Caco-2 (cell line): ENCODE measurements at regions not wholly inside any gene's neighbourhood (a gene's known extent, or its start where the extent isn't known, plus 50 kb on each side); places are given as distances from the start of the nearest gene placed in this dataset.

Experiments used
- BruUV-seq: library from RNA; stranded (reverse); fragments of 400-500 nt; replicated peaks from 2 replicates; lab custom pipeline; 2021; lab: Mats Ljungman, UMichigan
- CTCF ChIA-PET: fragments of 300-600 bp; sonication (Branson Sonifier 250); formaldehyde crosslinking; loops from one replicate; lab custom pipeline; 2022; ENCODE audit warnings: antibody characterized with exemption; lab: Charles Lee
- POLR2A ChIA-PET: fragments of 300-600 bp; sonication (Branson Sonifier 250); formaldehyde crosslinking; loops from one replicate; lab custom pipeline; 2022; ENCODE audit warnings: antibody characterized with exemption; lab: Charles Lee
- DNase-seq, 2 experiments: peaks; one replicate each; pipeline versions ENCODE4 v3.0.0 to v3.0.0-alpha.2; 2020 to 2022
- H3K27me3 ChIP-seq: replicated peaks from 2 replicates; pipeline ENCODE4 v1.6.0; 2011; ENCODE audit warnings: low read length; ENCODE audit not compliant: control insufficient read depth, insufficient read depth
- H3K36me3 ChIP-seq: 2 replicates; pipeline ENCODE4 v1.5.1; 2011; ENCODE audit warnings: low read length; ENCODE audit not compliant: control insufficient read depth, insufficient read depth
- H3K4me1 ChIP-seq: fragments of 250-450 bp; sonication (Bioruptor Pico); 2 replicates; pipeline ENCODE4 v1.5.1; 2020; ENCODE audit warnings: mild to moderate bottlenecking
- H3K4me3 ChIP-seq: 2 replicates; pipeline ENCODE4 v1.5.1; 2011; ENCODE audit warnings: low read depth, mild to moderate bottlenecking, control low read depth, low read length
- H3K9me3 ChIP-seq: fragments of 250-450 bp; sonication (Bioruptor Pico); 2 replicates; pipeline ENCODE4 v1.5.1; 2020; ENCODE audit warnings: mild to moderate bottlenecking, moderate library complexity
- H3K27ac Mint-ChIP-seq: one replicate; pipeline ENCODE4 v1.8.0; 2022; ENCODE audit warnings: mixed read lengths; ENCODE audit not compliant: unreplicated experiment
- H3K27me3 Mint-ChIP-seq: one replicate; pipeline ENCODE4 v1.8.0; 2022; ENCODE audit warnings: mixed read lengths; ENCODE audit not compliant: insufficient read depth, unreplicated experiment
- H3K36me3 Mint-ChIP-seq: one replicate; pipeline ENCODE4 v1.8.0; 2022; ENCODE audit warnings: mild to moderate bottlenecking, mixed read lengths; ENCODE audit not compliant: insufficient read depth, unreplicated experiment
- H3K4me1 Mint-ChIP-seq: one replicate; pipeline ENCODE4 v1.8.0; 2022; ENCODE audit warnings: low read depth, mixed read lengths; ENCODE audit not compliant: unreplicated experiment
- H3K4me3 Mint-ChIP-seq: one replicate; pipeline ENCODE4 v1.8.0; 2022; ENCODE audit warnings: mild to moderate bottlenecking, moderate library complexity, mixed read lengths; ENCODE audit not compliant: unreplicated experiment
- H3K9me3 Mint-ChIP-seq: one replicate; pipeline ENCODE4 v1.8.0; 2022; ENCODE audit warnings: mixed read lengths; ENCODE audit not compliant: unreplicated experiment
- CTCF ChIP-seq, 2 experiments: fragments of 200-600 bp in 1 of 2; IDR thresholded peaks; 1 replicate in 1 of 2; 2 replicates in 1 of 2; pipeline versions ENCODE4 v1.5.1 to v1.8.0; 2011 to 2022; ENCODE audit warnings: antibody characterized with exemption in 1 of 2, control low read depth in 1 of 2, inconsistent platforms in 1 of 2, low read depth in 1 of 2, low read length in 1 of 2, mild to moderate bottlenecking in 1 of 2, moderate library complexity in 1 of 2; ENCODE audit not compliant: insufficient read depth in 1 of 2, severe bottlenecking in 1 of 2, unreplicated experiment in 1 of 2
- intact Hi-C: fragments of 100-400 bp; cut with micrococcal nuclease; formaldehyde crosslinking; loops from one replicate; pipeline ENCODE4 v1.10.0; 2022; ENCODE audit not compliant: unreplicated experiment

GRCh38 chr17:71142333-71142732 lies 973.0 kb downstream of the KCNJ2 start:
- BruUV-seq, result no TSS peak
- CTCF ChIA-PET, result no interaction called here

GRCh38 chr17:71145486-71145885 lies 975.3 kb upstream of the SOX9 start:
- no peak for TF ChIP-seq CTCF (IDR thresholded peaks at IDR 0.05; ENCODE audit: insufficient read depth in 1 of 2, low read depth in 1 of 2, low read length in 1 of 2, severe bottlenecking in 1 of 2, unreplicated experiment in 1 of 2)
- DNase-seq, result no peak
- Histone ChIP-seq H3K36me3 (no peaks in the 10 kb centered on the region), H3K4me1 (no peaks in the 10 kb centered on the region), H3K9me3 (no peaks in the 10 kb centered on the region), H3K27me3 (no peaks in the 10 kb centered on the region), H3K4me3 (no peak overlapping the region)
- H3K4me3 Mint-ChIP-seq, result no peak overlapping the region
- CTCF ChIA-PET, result no interaction called here
- no TSS peak for BruUV-seq
- H3K4me1 Mint-ChIP-seq, result no peaks in the 10 kb centered on the region
- peaks cover 10% of the 10 kb centered on the region for H3K27me3 Mint-ChIP-seq
- intact Hi-C loops, result no loop called here
- H3K27ac Mint-ChIP-seq, result no peak overlapping the region
- H3K36me3 Mint-ChIP-seq, result no peaks in the 10 kb centered on the region
- no peaks in the 10 kb centered on the region for H3K9me3 Mint-ChIP-seq
- POLR2A ChIA-PET, result no interaction called here

More at GRCh38 chr17:71142333-71142732, 973.0 kb downstream of the KCNJ2 start:
- no peaks in the 10 kb centered on the region for H3K9me3 ChIP-seq
- POLR2A ChIA-PET, result no interaction called here
- no peaks in the 10 kb centered on the region for H3K4me1 Mint-ChIP-seq
- peaks cover 3% of the 10 kb centered on the region for H3K27me3 Mint-ChIP-seq
- H3K36me3 ChIP-seq, result no peaks in the 10 kb centered on the region
- no peak overlapping the region for H3K27ac Mint-ChIP-seq
- no peak overlapping the region for H3K4me3 ChIP-seq
- no peak for TF ChIP-seq CTCF (IDR thresholded peaks at IDR 0.05; ENCODE audit: insufficient read depth in 1 of 2, low read depth in 1 of 2, low read length in 1 of 2, severe bottlenecking in 1 of 2, unreplicated experiment in 1 of 2)
- no peaks in the 10 kb centered on the region for H3K4me1 ChIP-seq
- no peak overlapping the region for H3K4me3 Mint-ChIP-seq
- H3K36me3 Mint-ChIP-seq, result no peaks in the 10 kb centered on the region
- no peak for DNase-seq
- H3K27me3 ChIP-seq, result no peaks in the 10 kb centered on the region
- H3K9me3 Mint-ChIP-seq, result no peaks in the 10 kb centered on the region
- intact Hi-C loops, result no loop called here

- Histone ChIP-seq H3K36me3 (no peaks in the 10 kb centered on the region), H3K9me3 (no peaks in the 10 kb centered on the region), H3K4me1 (no peaks in the 10 kb centered on the region), H3K27me3 (no peaks in the 10 kb centered on the region), H3K4me3 (no peak overlapping the region)
- intact Hi-C loops, result no loop called here
- CTCF ChIA-PET, result no interaction called here
- Mint-ChIP-seq H3K4me1 (no peaks in the 10 kb centered on the region), H3K9me3 (no peaks in the 10 kb centered on the region), H3K27ac (no peak overlapping the region), H3K36me3 (no peaks in the 10 kb centered on the region), H3K27me3 (peaks cover 10% of the 10 kb centered on the region), H3K4me3 (no peak overlapping the region)
- no peak for TF ChIP-seq CTCF (IDR thresholded peaks at IDR 0.05; ENCODE audit: insufficient read depth in 1 of 2, low read depth in 1 of 2, low read length in 1 of 2, severe bottlenecking in 1 of 2, unreplicated experiment in 1 of 2)
- POLR2A ChIA-PET, result no interaction called here
- no TSS peak for BruUV-seq
- DNase-seq, result no peak
Measured at GRCh38 chr17:71147906-71148305, 972.9 kb upstream of the SOX9 start.
